Smooth muscle cell (in vitro differentiated cells): ENCODE measurements at regions not wholly inside any gene's neighbourhood (a gene's known extent, or its start where the extent isn't known, plus 50 kb on each side); places are given as distances from the start of the nearest gene placed in this dataset.
"Not testable (repeated sequence)": the region's sequence is repeated elsewhere in the genome, so short reads cannot be mapped to it uniquely, and the experiment has no call there.

Experiments
- DNase-seq: peaks from one replicate; lab custom pipeline; 2025; ENCODE audit not compliant: unreplicated experiment; lab: John Stamatoyannopoulos, UW
- H2AFZ ChIP-seq: fragments of 200-600 bp; sonication (generic); 2 replicates; pipeline ENCODE4 v1.6.0; 2016; ENCODE audit warnings: antibody characterized with exemption, low read depth, mild to moderate bottlenecking
- H3F3A ChIP-seq: fragments of 200-600 bp; sonication (generic); 2 replicates; pipeline ENCODE4 v1.6.0; 2017; ENCODE audit warnings: antibody characterized with exemption, low read depth
- H3K27ac ChIP-seq: fragments of 200-600 bp; sonication (generic); 2 replicates; pipeline ENCODE4 v1.5.1; 2016; ENCODE audit warnings: low read depth, mild to moderate bottlenecking
- H3K27me3 ChIP-seq: fragments of 200-600 bp; sonication (generic); 2 replicates; pipeline ENCODE4 v1.6.1; 2016; ENCODE audit warnings: low read depth, mild to moderate bottlenecking
- H3K36me3 ChIP-seq: fragments of 200-600 bp; sonication (generic); 2 replicates; pipeline ENCODE4 v1.5.1; 2016; ENCODE audit warnings: low read depth
- H3K4me1 ChIP-seq: fragments of 200-600 bp; sonication (generic); 2 replicates; pipeline ENCODE4 v1.5.1; 2016; ENCODE audit warnings: low read depth
- H3K4me2 ChIP-seq: fragments of 200-600 bp; sonication (generic); 2 replicates; pipeline ENCODE4 v1.6.0; 2016; ENCODE audit warnings: mild to moderate bottlenecking
- H3K4me3 ChIP-seq: fragments of 200-600 bp; sonication (generic); 2 replicates; pipeline ENCODE4 v1.5.1; 2016; ENCODE audit warnings: mild to moderate bottlenecking
- H3K79me2 ChIP-seq: fragments of 200-600 bp; sonication (generic); 2 replicates; pipeline ENCODE4 v1.6.0; 2016; ENCODE audit warnings: low read depth, mild to moderate bottlenecking
- H3K9ac ChIP-seq: fragments of 200-600 bp; sonication (generic); 2 replicates; pipeline ENCODE4 v1.6.0; 2016; ENCODE audit warnings: low read depth
- H3K9me3 ChIP-seq: fragments of 200-600 bp; sonication (generic); replicated peaks from 2 replicates; pipeline ENCODE4 v1.5.1; 2016; ENCODE audit warnings: low read depth
- H4K20me1 ChIP-seq: fragments of 200-600 bp; sonication (generic); 2 replicates; pipeline ENCODE4 v1.6.0; 2016; ENCODE audit warnings: low read depth
- WGBS: methylation state at CpG from one replicate; pipeline ENCODE4 v1.1.7; 2016; ENCODE audit warnings: low lambda C conversion rate; 5-methylcytosine and 5-hydroxymethylcytosine counted together
- TF ChIP-seq, protein P1 (sequence below): fragments of 200-600 bp; sonication (generic); IDR thresholded peaks from 2 replicates; pipeline ENCODE4 v1.5.1; 2017; ENCODE audit warnings: borderline replicate concordance, mild to moderate bottlenecking, antibody characterized with exemption; ENCODE audit not compliant: insufficient read depth, poor library complexity, severe bottlenecking

DNA sequence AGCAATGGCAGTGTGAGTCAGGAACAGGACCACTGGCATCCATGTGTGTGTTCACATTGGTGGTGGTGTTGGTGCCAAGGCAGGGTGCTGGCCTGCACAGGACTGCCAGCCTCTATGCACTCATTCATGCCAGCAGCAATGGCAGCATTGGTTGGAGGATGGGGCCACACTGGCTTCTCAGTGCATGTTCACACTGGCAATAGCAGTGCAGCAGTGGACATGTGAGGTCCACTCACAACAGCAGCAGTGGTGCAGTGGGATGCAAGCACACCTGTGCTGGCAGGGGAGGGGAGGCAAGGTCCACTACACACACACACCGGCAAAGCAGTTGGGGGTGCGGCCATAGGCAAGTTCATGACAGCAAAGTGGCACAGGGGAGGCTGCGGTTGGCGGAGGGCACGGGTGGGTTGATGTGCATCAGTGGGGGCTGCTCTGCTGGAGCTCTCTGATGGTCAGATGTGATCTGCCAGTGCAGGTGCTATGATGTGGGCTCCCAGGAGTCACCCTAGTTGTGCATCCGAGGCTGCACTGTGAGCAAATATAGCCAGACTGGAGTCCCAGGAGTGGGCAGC lies 57.8 kb upstream of the TNKS2 start:
- Histone ChIP-seq H3K9me3 (no peaks in the 10 kb centered on the region), H4K20me1 (no peaks in the 10 kb centered on the region), H3K4me1 (no peaks in the 10 kb centered on the region), H3K4me2 (no peak overlapping the region), H3K9ac (no peak overlapping the region), H2AFZ (no peak overlapping the region), H3K4me3 (no peak overlapping the region), H3K27me3 (peaks cover 38% of the 10 kb centered on the region), H3F3A (no peaks in the 10 kb centered on the region), H3K79me2 (no peaks in the 10 kb centered on the region), H3K36me3 (no peaks in the 10 kb centered on the region), H3K27ac (no peak overlapping the region)
- TF ChIP-seq, protein P1, sequence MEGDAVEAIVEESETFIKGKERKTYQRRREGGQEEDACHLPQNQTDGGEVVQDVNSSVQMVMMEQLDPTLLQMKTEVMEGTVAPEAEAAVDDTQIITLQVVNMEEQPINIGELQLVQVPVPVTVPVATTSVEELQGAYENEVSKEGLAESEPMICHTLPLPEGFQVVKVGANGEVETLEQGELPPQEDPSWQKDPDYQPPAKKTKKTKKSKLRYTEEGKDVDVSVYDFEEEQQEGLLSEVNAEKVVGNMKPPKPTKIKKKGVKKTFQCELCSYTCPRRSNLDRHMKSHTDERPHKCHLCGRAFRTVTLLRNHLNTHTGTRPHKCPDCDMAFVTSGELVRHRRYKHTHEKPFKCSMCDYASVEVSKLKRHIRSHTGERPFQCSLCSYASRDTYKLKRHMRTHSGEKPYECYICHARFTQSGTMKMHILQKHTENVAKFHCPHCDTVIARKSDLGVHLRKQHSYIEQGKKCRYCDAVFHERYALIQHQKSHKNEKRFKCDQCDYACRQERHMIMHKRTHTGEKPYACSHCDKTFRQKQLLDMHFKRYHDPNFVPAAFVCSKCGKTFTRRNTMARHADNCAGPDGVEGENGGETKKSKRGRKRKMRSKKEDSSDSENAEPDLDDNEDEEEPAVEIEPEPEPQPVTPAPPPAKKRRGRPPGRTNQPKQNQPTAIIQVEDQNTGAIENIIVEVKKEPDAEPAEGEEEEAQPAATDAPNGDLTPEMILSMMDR: no peak
- WGBS: 96% methylated on average over 6 of the region's 6 CpGs
- no peak for DNase-seq

DNA sequence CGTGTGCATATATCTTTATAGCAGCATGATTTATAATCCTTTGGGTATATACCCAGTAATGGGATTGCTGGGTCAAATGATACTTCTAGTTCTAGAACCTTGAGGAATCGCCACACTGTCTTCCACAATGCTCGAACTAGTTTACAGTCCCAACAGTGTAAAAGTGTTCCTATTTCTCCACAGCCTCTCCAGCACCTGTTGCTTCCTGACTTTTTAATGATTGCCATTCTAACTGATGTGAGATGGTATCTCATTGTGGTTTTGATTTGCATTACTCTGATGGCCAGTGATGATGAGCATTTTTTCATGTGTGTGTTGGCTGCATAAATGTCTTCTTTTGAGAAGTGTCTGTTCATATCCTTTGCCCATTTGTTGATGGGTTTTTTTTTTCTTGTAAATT lies 66.0 kb upstream of the TNKS2 start:
- H3K9ac ChIP-seq, H3K27ac ChIP-seq, H3K79me2 ChIP-seq: not testable (repeated sequence)

DNA sequence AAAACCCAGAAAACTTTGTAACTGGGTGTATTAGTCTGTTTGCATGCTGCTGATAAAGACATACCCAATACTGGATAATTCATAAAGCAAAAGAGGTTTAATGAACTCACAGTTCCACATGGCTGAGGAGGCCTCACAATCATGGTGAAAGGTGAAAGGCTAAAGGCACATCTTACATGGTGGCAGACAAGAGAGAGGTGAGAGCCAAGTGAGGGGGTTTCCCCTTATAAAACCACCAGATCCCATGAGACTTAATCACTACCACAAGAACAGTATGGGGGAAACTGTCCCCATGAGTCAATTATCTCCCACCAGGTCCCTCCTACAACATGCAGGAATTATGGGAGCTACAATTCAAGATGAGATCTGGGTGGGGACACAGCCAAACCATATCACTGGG lies 68.9 kb upstream of the TNKS2 start:
- H3K9ac ChIP-seq, H3K79me2 ChIP-seq, H3K36me3 ChIP-seq, H3K4me1 ChIP-seq, H3K4me3 ChIP-seq, H3K9me3 ChIP-seq, H3K27ac ChIP-seq, H3K4me2 ChIP-seq, H3K27me3 ChIP-seq, H4K20me1 ChIP-seq, H2AFZ ChIP-seq, DNase-seq, H3F3A ChIP-seq: not testable (repeated sequence)

More for the DNA sequence above, 66.0 kb upstream of the TNKS2 start:
- not testable (repeated sequence) for H3K4me2 ChIP-seq, H3K4me3 ChIP-seq, H3F3A ChIP-seq, H3K9me3 ChIP-seq, H3K36me3 ChIP-seq, H2AFZ ChIP-seq, H4K20me1 ChIP-seq, H3K4me1 ChIP-seq, DNase-seq
- peaks cover 19% of the 10 kb centered on the region for H3K27me3 ChIP-seq
- 59% methylated on average over 3 of the region's 3 CpGs for WGBS

DNA sequence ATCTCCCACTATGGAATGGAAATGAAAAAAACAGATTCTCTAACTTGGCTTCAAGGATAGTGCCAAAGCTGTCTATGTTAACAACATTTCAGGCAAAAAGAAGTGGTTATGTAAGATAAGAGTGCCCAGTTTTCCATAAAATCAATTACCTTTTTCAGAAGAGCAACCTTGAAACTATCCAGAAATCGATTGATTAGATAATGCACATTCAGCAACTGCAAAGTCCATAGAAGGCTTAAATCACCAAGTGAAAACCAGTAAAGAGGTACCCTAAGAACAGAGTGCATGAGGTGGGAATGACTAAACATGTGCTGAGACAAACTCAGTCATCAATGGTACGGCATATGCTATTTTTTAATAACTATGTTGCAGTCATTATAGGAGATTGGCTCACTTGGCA lies 71.9 kb upstream of the TNKS2 start:
- no peak overlapping the region for H3K27ac ChIP-seq
- TF ChIP-seq, protein P1: no peak
- no peak overlapping the region for H3K4me3 ChIP-seq
- H3K36me3 ChIP-seq: no peaks in the 10 kb centered on the region
- H3F3A ChIP-seq: no peaks in the 10 kb centered on the region
- WGBS: 91% methylated on average over 2 of the region's 2 CpGs
- no peaks in the 10 kb centered on the region for H3K79me2 ChIP-seq
- H2AFZ ChIP-seq: no peak overlapping the region
- H3K27me3 ChIP-seq: peaks cover 16% of the 10 kb centered on the region
- H3K9ac ChIP-seq: no peak overlapping the region
- no peak for DNase-seq
- no peaks in the 10 kb centered on the region for H3K9me3 ChIP-seq
- H3K4me2 ChIP-seq: no peak overlapping the region
- H3K4me1 ChIP-seq: no peaks in the 10 kb centered on the region
- H4K20me1 ChIP-seq: no peaks in the 10 kb centered on the region

DNA sequence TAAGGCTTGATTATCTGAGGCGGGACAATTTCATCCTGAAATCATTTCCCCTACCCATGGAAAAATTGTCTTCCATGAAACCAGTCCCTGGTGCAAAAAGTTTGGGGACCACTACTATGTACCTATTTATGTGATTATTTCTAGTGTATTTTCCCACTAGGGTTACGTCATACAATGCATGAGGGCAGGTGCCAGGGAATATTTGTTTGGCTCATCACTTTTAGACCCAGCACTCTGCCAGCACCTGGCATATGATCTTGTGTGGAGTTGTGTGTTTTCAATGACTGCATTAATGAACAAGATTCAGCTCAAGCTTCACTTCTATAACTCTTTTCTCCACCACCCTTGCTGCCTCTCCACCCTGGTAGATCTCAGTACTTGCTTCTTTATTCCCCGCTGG lies 73.3 kb upstream of the TNKS2 start:
- Histone ChIP-seq H3K9ac (no peak overlapping the region), H3K79me2 (no peaks in the 10 kb centered on the region), H3K9me3 (no peaks in the 10 kb centered on the region), H4K20me1 (no peaks in the 10 kb centered on the region), H3K36me3 (no peaks in the 10 kb centered on the region), H3K4me3 (no peak overlapping the region), H3K4me2 (no peak overlapping the region), H3F3A (no peaks in the 10 kb centered on the region), H3K4me1 (no peaks in the 10 kb centered on the region), H3K27ac (no peak overlapping the region), H2AFZ (no peak overlapping the region), H3K27me3 (peaks cover 16% of the 10 kb centered on the region)
- TF ChIP-seq, protein P1: no peak
- 91% methylated on average over 3 of the region's 3 CpGs for WGBS
- no peak for DNase-seq
